ACC112 (cell line): ENCODE measurements at regions not wholly inside any gene's neighbourhood (a gene's known extent, or its start where the extent isn't known, plus 50 kb on each side); places are given as distances from the start of the nearest gene placed in this dataset.
A peak's percentile ranks its signal among the peaks of the same experiment; 100 is the strongest.
"Not testable (repeated sequence)": the region's sequence is repeated elsewhere in the genome, so short reads cannot be mapped to it uniquely, and the experiment has no call there.

Experiments used
- H2AFZ ChIP-seq: fragments of 200-600 bp; sonication (generic); one replicate; pipeline ENCODE4 v1.6.0; 2017; ENCODE audit warnings: antibody characterized with exemption, low read length; ENCODE audit not compliant: unreplicated experiment
- H3K27ac ChIP-seq: fragments of 200-600 bp; sonication (generic); 2 replicates; pipeline ENCODE4 v1.5.1; 2014; ENCODE audit warnings: low read depth, mild to moderate bottlenecking, antibody characterized with exemption, low read length, moderate library complexity
- H3K27me3 ChIP-seq: fragments of 200-600 bp; sonication (generic); 2 replicates; pipeline ENCODE4 v1.6.1; 2014; ENCODE audit warnings: mild to moderate bottlenecking, antibody characterized with exemption, low read length, moderate library complexity, mixed read lengths; ENCODE audit not compliant: insufficient read depth
- H3K36me3 ChIP-seq: fragments of 200-600 bp; sonication (generic); 2 replicates; pipeline ENCODE4 v1.6.1; 2016; ENCODE audit warnings: mild to moderate bottlenecking, antibody characterized with exemption, low read length, moderate library complexity, mixed read lengths; ENCODE audit not compliant: insufficient read depth
- H3K4me1 ChIP-seq: fragments of 200-600 bp; sonication (generic); one replicate; pipeline ENCODE4 v1.6.1; 2016; ENCODE audit warnings: low read length, mixed read lengths; ENCODE audit not compliant: insufficient read depth, unreplicated experiment, control insufficient read depth
- H3K4me3 ChIP-seq: fragments of 200-600 bp; sonication (generic); 2 replicates; pipeline ENCODE4 v1.5.1; 2014; ENCODE audit warnings: mild to moderate bottlenecking, low read depth, low read length
- H3K79me2 ChIP-seq: fragments of 200-600 bp; sonication (generic); one replicate; pipeline ENCODE4 v1.6.0; 2016; ENCODE audit warnings: low read length; ENCODE audit not compliant: control insufficient read depth, unreplicated experiment, insufficient read depth

DNA sequence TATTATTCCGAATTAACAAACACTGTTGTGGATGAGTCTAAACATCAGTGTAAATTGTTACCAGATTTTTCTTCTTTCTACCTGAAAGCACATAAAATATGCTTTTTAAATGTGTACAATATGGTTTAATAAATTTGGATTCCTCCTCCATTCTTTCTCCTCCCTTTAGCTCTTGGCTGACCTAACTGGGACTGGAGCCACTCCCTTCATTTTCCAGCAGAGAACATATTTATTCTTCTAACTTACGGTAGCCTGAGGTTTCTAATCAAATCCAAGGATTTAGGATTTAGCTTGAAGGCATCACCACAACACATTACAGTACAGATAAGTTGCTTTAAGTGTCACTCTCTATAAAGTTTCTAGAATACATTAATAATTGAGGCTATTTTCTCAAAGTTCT lies 88.2 kb upstream of the SEMA3C start:
- H2AFZ ChIP-seq = no peak overlapping the region
- no peaks in the 10 kb centered on the region for H3K79me2 ChIP-seq
- H3K36me3 ChIP-seq = no peaks in the 10 kb centered on the region
- H3K4me3 ChIP-seq = no peak overlapping the region
- H3K4me1 ChIP-seq = peaks cover 13% of the 10 kb centered on the region
- H3K27me3 ChIP-seq = no peaks in the 10 kb centered on the region
- no peak overlapping the region for H3K27ac ChIP-seq

DNA sequence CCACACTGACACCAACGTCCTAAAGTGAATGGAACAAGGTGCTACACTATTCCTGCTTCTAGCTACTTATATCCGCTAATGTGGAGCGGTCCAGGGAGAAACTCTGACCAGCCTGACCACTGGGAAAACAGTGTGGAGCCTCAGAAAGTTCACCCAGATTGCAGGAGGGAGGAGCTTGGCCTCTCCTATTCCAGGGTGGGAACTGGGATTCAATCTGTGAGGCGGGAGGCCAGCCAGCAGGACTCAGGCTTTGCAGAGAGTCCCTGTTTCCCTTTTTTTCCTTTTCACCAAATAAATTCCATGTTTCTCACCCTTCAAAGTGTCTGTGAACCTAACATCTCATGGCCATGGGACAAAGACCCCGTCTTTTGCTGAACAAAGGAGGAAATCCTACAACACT lies 86.4 kb upstream of the SEMA3C start:
- no peaks in the 10 kb centered on the region for H3K27me3 ChIP-seq
- peaks cover 13% of the 10 kb centered on the region for H3K4me1 ChIP-seq
- no peak overlapping the region for H3K4me3 ChIP-seq
- H3K36me3 ChIP-seq = no peaks in the 10 kb centered on the region
- H3K27ac ChIP-seq = no peak overlapping the region
- H2AFZ ChIP-seq = no peak overlapping the region
- no peaks in the 10 kb centered on the region for H3K79me2 ChIP-seq

DNA sequence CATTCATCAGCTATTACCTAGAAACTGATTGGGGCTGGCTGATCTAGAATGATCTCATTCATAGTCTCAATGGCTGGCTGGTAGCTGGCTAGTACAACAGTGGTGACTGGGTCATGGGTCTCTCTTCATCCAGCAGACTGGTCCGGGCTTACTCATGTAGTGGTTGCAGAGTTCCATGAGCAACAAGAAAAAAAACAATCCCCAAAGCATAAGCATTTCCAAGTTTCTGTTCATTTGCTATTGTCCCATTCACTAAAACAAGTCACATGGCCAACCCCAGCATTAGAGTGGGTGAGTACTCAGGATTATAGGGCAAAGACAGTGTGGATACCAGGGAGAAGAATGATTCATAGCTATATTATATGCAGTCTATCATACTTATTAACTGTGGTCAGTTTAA lies 85.2 kb upstream of the SEMA3C start:
- H3K4me3 ChIP-seq = no peak overlapping the region
- H3K4me1 ChIP-seq = peaks cover 13% of the 10 kb centered on the region
- peak overlapping the region; percentile 44 for H3K27ac ChIP-seq
- H3K27me3 ChIP-seq = no peaks in the 10 kb centered on the region
- H3K79me2 ChIP-seq = no peaks in the 10 kb centered on the region
- H2AFZ ChIP-seq = peak overlapping the region; percentile 48
- H3K36me3 ChIP-seq = no peaks in the 10 kb centered on the region

GRCh38 chr7:81003326-81003725 lies 84.5 kb upstream of the SEMA3C start:
- Histone ChIP-seq H3K36me3 (no peaks in the 10 kb centered on the region), H2AFZ (no peak overlapping the region), H3K4me1 (peaks cover 13% of the 10 kb centered on the region), H3K27me3 (no peaks in the 10 kb centered on the region), H3K27ac (peak overlapping the region; percentile 44; the same call in 1 of the 2 replicates), H3K4me3 (no peak overlapping the region), H3K79me2 (no peaks in the 10 kb centered on the region)

DNA sequence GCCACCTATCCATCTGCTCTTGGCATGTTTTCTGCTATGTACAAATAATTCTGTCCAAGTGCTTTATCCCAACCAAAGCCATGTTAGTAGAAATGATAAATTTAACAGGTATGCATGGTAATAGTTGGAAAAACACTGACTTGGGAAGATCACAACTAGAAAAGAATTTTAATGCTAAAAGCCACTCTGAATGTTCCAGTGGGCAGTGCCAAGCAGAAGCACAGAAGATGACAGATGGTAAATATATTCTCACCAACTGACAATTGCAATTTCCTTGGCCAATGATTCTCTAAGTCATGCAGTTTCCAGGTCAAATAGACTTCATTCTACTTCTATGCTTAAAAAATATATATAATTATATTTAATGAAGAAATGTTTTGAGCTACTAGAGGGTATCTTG lies 83.6 kb upstream of the SEMA3C start:
- Histone ChIP-seq H3K36me3 (no peaks in the 10 kb centered on the region), H3K4me3 (no peak overlapping the region)

GRCh38 chr7:80999771-81000170 lies 80.9 kb upstream of the SEMA3C start:
- Histone ChIP-seq H3K27me3 (no peaks in the 10 kb centered on the region), H3K4me3 (no peak overlapping the region), H3K36me3 (no peaks in the 10 kb centered on the region), H2AFZ (no peak overlapping the region), H3K4me1 (peaks cover 13% of the 10 kb centered on the region), H3K27ac (no peak overlapping the region), H3K79me2 (no peaks in the 10 kb centered on the region)

More for the DNA sequence above, 83.6 kb upstream of the SEMA3C start:
- Histone ChIP-seq H3K4me1 (peaks cover 13% of the 10 kb centered on the region), H3K27ac (no peak overlapping the region), H3K79me2 (no peaks in the 10 kb centered on the region), H2AFZ (no peak overlapping the region), H3K27me3 (no peaks in the 10 kb centered on the region)

GRCh38 chr7:80999100-80999499 lies 80.2 kb upstream of the SEMA3C start:
- Histone ChIP-seq H3K79me2 (no peaks in the 10 kb centered on the region), H3K27me3 (no peaks in the 10 kb centered on the region), H3K27ac (no peak overlapping the region), H3K4me1 (peaks cover 7% of the 10 kb centered on the region), H3K36me3 (no peaks in the 10 kb centered on the region), H3K4me3 (no peak overlapping the region), H2AFZ (no peak overlapping the region)

DNA sequence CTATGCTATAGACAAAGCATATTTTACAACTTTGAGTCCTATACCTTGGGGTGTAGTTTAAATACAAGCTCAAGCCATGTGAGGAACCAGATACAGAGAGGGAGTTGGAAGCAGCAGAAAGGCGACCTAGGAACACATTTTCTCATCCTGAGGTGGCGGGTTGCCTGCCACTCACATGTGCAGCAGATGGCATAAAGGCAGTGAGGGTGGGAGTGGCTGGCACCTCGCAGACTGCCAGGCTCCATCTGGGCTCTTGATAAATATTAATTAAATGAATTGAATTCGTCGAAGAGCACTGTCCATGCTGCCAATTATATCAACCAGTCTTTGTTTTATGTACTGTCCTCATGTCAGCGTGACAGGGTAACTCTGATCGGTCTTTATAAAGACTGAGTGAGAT lies 79.0 kb upstream of the SEMA3C start:
- no peaks in the 10 kb centered on the region for H3K4me1 ChIP-seq
- H3K4me3 ChIP-seq = no peak overlapping the region
- H2AFZ ChIP-seq = no peak overlapping the region
- H3K79me2 ChIP-seq = no peaks in the 10 kb centered on the region
- H3K27ac ChIP-seq = no peak overlapping the region
- H3K27me3 ChIP-seq = no peaks in the 10 kb centered on the region
- no peaks in the 10 kb centered on the region for H3K36me3 ChIP-seq

DNA sequence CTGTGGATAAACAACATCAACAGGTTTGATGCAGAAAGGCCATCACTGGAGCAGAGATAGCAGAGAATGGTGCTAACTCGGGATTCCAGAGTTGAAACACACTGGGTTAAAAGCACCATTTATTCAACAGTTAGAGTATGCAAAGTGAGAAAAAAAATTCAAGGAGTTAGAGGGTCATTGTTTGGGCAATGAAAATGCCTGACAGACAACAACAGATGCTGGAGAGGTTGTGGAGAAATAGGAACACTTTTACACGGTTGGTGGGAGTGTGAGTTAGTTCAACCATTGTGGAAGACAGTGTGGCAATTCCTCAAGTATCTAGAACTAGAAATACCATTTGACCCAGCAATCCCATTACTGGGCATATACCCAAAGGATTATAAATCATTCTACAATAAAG lies 77.4 kb upstream of the SEMA3C start:
- not testable (repeated sequence) for H3K27me3 ChIP-seq, H3K36me3 ChIP-seq, H3K4me3 ChIP-seq, H3K27ac ChIP-seq, H2AFZ ChIP-seq, H3K79me2 ChIP-seq, H3K4me1 ChIP-seq

- Histone ChIP-seq H3K27ac (no peak overlapping the region), H3K36me3 (no peaks in the 10 kb centered on the region), H3K4me3 (no peak overlapping the region), H2AFZ (no peak overlapping the region), H3K4me1 (no peaks in the 10 kb centered on the region), H3K27me3 (no peaks in the 10 kb centered on the region), H3K79me2 (no peaks in the 10 kb centered on the region)
Observed at GRCh38 chr7:80991654-80992053, 72.8 kb upstream of the SEMA3C start.

DNA sequence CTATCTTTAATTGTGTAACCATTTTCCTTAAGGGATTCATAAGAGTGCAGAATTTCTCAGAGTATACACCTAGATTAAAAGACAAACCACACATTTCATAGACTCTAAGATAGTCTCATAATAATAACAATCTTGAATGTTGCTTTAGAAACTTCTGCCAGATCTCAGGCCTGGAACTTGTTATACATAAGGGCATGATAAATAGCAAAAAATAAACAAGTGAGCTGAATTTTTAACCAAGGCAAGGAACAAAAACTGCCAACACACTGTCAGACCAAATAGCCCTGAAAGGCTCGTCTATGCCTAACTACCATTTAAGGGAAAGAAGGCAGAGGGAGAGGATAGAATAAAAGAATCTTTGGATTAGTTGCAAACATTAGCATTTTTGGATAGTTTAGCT lies 65.8 kb upstream of the SEMA3C start:
- no peak overlapping the region for H3K27ac ChIP-seq
- H3K79me2 ChIP-seq = no peaks in the 10 kb centered on the region
- H2AFZ ChIP-seq = no peak overlapping the region
- H3K4me3 ChIP-seq = no peak overlapping the region
- H3K36me3 ChIP-seq = no peaks in the 10 kb centered on the region
- H3K4me1 ChIP-seq = no peaks in the 10 kb centered on the region
- no peaks in the 10 kb centered on the region for H3K27me3 ChIP-seq

- no peaks in the 10 kb centered on the region for H3K27me3 ChIP-seq
Observed at GRCh38 chr7:80981405-80981804, 62.6 kb upstream of the SEMA3C start.

More at GRCh38 chr7:80981405-80981804, 62.6 kb upstream of the SEMA3C start:
- no peak overlapping the region for H3K27ac ChIP-seq
- H3K36me3 ChIP-seq = no peaks in the 10 kb centered on the region
- H3K4me3 ChIP-seq = no peak overlapping the region
- H3K4me1 ChIP-seq = no peaks in the 10 kb centered on the region
- H2AFZ ChIP-seq = no peak overlapping the region
- H3K79me2 ChIP-seq = no peaks in the 10 kb centered on the region
